Frontal cortex (tissue), 1 donor: ENCODE measurements at regions not wholly inside any gene's neighbourhood (a gene's known extent, or its start where the extent isn't known, plus 50 kb on each side); places are given as distances from the start of the nearest gene placed in this dataset.

Experiments
- small RNA-seq: library from RNA; depleted of rRNA; stranded (forward); fragments of <200 nt; gene quantifications from one replicate; pipeline ENCODE3, GENCODE V24; 2014

Small RNA genes lying in the stretch of these regions (small RNA-seq; reads per million reads assigned to genes)
- 0.08 reads per million for gene RNA5-8SP4
